ENCODE measurements at regions not wholly inside any gene's neighbourhood (a gene's known extent, or its start where the extent isn't known, plus 50 kb on each side); places are given as distances from the start of the nearest gene placed in this dataset.

DNA sequence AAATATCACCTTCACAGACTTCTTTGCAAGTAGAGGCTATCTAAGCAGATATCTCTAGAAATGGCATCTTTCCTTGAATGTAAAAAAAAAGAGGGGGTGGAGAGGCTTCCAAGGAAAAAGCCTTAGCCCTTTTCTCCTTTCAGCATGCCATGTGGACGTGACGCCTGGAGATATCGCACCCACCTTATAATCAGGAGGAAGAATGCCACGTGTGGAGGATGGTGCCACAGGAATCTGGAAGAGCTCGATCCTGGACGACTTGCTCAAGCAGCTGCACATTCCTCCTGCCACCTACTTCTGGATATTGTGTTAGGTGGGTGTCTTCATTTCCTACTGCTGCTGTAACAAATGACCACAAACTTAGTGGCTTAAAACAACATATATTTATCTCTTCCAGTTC lies 203.6 kb downstream of the NUAK1 start:
- WGBS (ENCODE audit: insufficient coverage) = 85% methylated on average over 4 of the region's 6 CpGs
- Histone ChIP-seq H3K36me3 (ENCODE audit: control insufficient read depth, insufficient read depth, low read length) (no peaks in the 10 kb centered on the region), H3K4me3 (ENCODE audit: low read length) (no peak overlapping the region), H3K27me3 (ENCODE audit: control insufficient read depth, insufficient read depth, low read length) (no peaks in the 10 kb centered on the region), H3K4me1 (ENCODE audit: control insufficient read depth, insufficient read depth, low read length) (peaks cover 8% of the 10 kb centered on the region), H3K27ac (ENCODE audit: low read length) (no peak overlapping the region), H3K9me3 (ENCODE audit: control insufficient read depth, insufficient read depth, low read length) (no peaks in the 10 kb centered on the region)
- no peaks in the 10 kb centered on the region for H3K36me3 Mint-ChIP-seq
- no peak overlapping the region for H3K27ac Mint-ChIP-seq
- ATAC-seq (no peak), DNase-seq (no peak)
- no peaks in the 10 kb centered on the region for H3K4me1 Mint-ChIP-seq
- H3K27me3 Mint-ChIP-seq (ENCODE audit: low read depth in 2 of 2) = peaks cover 0 to 7% of the 10 kb centered on the region in 2 donors
- TF ChIP-seq, protein P1, sequence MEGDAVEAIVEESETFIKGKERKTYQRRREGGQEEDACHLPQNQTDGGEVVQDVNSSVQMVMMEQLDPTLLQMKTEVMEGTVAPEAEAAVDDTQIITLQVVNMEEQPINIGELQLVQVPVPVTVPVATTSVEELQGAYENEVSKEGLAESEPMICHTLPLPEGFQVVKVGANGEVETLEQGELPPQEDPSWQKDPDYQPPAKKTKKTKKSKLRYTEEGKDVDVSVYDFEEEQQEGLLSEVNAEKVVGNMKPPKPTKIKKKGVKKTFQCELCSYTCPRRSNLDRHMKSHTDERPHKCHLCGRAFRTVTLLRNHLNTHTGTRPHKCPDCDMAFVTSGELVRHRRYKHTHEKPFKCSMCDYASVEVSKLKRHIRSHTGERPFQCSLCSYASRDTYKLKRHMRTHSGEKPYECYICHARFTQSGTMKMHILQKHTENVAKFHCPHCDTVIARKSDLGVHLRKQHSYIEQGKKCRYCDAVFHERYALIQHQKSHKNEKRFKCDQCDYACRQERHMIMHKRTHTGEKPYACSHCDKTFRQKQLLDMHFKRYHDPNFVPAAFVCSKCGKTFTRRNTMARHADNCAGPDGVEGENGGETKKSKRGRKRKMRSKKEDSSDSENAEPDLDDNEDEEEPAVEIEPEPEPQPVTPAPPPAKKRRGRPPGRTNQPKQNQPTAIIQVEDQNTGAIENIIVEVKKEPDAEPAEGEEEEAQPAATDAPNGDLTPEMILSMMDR (IDR thresholded peaks at IDR 0.05) = no peak
- intact Hi-C loops (cut with micrococcal nuclease) = no loop called here
- no peak overlapping the region for H3K4me3 Mint-ChIP-seq
- no peaks in the 10 kb centered on the region for H3K9me3 Mint-ChIP-seq

DNA sequence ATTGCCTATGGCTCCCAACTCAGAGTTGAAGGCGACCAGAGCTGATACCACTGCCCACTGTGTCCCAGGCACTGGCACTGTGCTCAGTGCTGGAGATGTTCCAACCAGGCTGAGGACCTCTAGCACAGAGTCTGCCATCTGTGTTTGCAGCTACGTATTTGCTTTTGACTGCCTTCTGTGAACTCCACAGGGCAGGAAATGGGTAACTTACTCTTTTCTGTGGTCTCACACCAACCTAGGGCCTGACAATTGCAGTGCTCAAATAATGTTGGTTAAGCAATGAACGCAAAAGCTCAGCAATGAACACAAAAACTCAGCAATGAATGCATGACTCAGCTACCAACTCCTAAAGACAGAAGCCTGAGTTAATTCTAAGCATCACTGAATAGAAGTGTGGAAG lies 202.8 kb downstream of the NUAK1 start:
- H3K4me3 Mint-ChIP-seq = no peak overlapping the region
- DNase-seq = peak in 1 of 2 donors; percentile 16
- 41% methylated on average over 2 of the region's 3 CpGs for WGBS (ENCODE audit: insufficient coverage)

DNA sequence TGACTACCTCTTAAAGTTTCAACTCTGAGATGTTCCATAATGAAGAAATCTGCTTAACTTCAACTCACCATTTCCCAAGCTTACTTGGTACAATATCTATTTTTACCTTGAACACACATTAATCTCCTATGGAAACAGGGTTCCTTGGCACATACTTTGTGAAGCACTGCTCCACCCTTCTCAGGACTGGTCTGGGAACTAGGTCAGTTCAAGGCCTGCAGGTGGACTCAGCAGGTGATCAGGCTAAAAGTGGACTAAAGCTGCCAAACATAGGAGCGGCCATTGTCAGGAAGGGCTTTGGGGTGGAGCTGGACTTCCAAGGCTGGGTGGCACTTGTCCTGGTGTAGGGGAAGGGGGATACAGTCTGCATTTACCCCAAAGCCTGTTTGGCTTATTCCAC lies 202.3 kb downstream of the NUAK1 start:
- TF ChIP-seq, protein P1 (IDR thresholded peaks at IDR 0.05) = no peak
- Histone ChIP-seq H3K27me3 (ENCODE audit: control insufficient read depth, insufficient read depth, low read length) (no peaks in the 10 kb centered on the region), H3K36me3 (ENCODE audit: control insufficient read depth, insufficient read depth, low read length) (no peaks in the 10 kb centered on the region), H3K9me3 (ENCODE audit: control insufficient read depth, insufficient read depth, low read length) (no peaks in the 10 kb centered on the region), H3K4me3 (ENCODE audit: low read length) (no peak overlapping the region), H3K4me1 (ENCODE audit: control insufficient read depth, insufficient read depth, low read length) (peaks cover 8% of the 10 kb centered on the region), H3K27ac (ENCODE audit: low read length) (no peak overlapping the region)
- DNase-seq (no peak), ATAC-seq (no peak)
- no peak overlapping the region for H3K27ac Mint-ChIP-seq
- H3K27me3 Mint-ChIP-seq (ENCODE audit: low read depth in 2 of 2) = peaks cover 0 to 11% of the 10 kb centered on the region in 2 donors
- intact Hi-C loops (cut with micrococcal nuclease) = no loop called here
- no peaks in the 10 kb centered on the region for H3K9me3 Mint-ChIP-seq
- H3K4me3 Mint-ChIP-seq = no peak overlapping the region
- H3K36me3 Mint-ChIP-seq = no peaks in the 10 kb centered on the region
- H3K4me1 Mint-ChIP-seq = no peaks in the 10 kb centered on the region
- WGBS (ENCODE audit: insufficient coverage) = 93% methylated on average over 1 of the region's 1 CpG

More for the DNA sequence above, 202.8 kb downstream of the NUAK1 start:
- Histone ChIP-seq H3K9me3 (ENCODE audit: control insufficient read depth, insufficient read depth, low read length) (no peaks in the 10 kb centered on the region), H3K4me3 (ENCODE audit: low read length) (no peak overlapping the region), H3K4me1 (ENCODE audit: control insufficient read depth, insufficient read depth, low read length) (peaks cover 8% of the 10 kb centered on the region), H3K27ac (ENCODE audit: low read length) (no peak overlapping the region), H3K36me3 (ENCODE audit: control insufficient read depth, insufficient read depth, low read length) (no peaks in the 10 kb centered on the region), H3K27me3 (ENCODE audit: control insufficient read depth, insufficient read depth, low read length) (no peaks in the 10 kb centered on the region)
- peaks cover 0 to 11% of the 10 kb centered on the region in 2 donors for H3K27me3 Mint-ChIP-seq (ENCODE audit: low read depth in 2 of 2)
- TF ChIP-seq, protein P1 (IDR thresholded peaks at IDR 0.05) = no peak
- H3K9me3 Mint-ChIP-seq = no peaks in the 10 kb centered on the region
- H3K36me3 Mint-ChIP-seq = no peaks in the 10 kb centered on the region
- no peak overlapping the region for H3K27ac Mint-ChIP-seq
- no peaks in the 10 kb centered on the region for H3K4me1 Mint-ChIP-seq
- intact Hi-C loops (cut with micrococcal nuclease) = no loop called here
- ATAC-seq = peak in 2 of 3 donors; percentile 53 to 66

DNA sequence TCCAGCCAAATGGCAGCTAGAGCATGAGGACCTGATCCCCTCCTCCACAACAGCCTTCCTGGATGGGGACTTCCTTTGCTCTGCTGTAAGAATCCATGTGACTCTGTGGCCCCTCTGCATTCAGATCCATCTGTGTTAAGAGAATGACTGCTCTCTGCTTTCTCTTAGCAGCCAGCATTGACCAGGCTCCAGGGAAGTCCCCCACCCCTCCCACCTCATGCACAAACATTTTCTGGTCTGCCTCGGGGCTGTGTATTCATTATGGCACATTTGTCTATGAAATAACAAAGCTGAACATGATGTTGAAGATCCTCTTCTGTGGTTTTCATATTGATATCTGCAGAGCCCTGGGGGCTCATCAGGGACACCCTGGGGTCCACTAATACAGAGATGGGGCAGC lies 201.7 kb downstream of the NUAK1 start:
- no peaks in the 10 kb centered on the region for H3K36me3 ChIP-seq (ENCODE audit: control insufficient read depth, insufficient read depth, low read length)
- ATAC-seq (no peak), DNase-seq (no peak)
- intact Hi-C loops (cut with micrococcal nuclease) = no loop called here
- no peak overlapping the region for H3K27ac Mint-ChIP-seq
- peaks cover 8% of the 10 kb centered on the region for H3K4me1 ChIP-seq (ENCODE audit: control insufficient read depth, insufficient read depth, low read length)
- H3K9me3 ChIP-seq (ENCODE audit: control insufficient read depth, insufficient read depth, low read length) = no peaks in the 10 kb centered on the region
- H3K36me3 Mint-ChIP-seq = no peaks in the 10 kb centered on the region
- H3K4me1 Mint-ChIP-seq = no peaks in the 10 kb centered on the region
- no peak overlapping the region for H3K4me3 Mint-ChIP-seq
- TF ChIP-seq, protein P1 (IDR thresholded peaks at IDR 0.05) = no peak
- H3K4me3 ChIP-seq (ENCODE audit: low read length) = no peak overlapping the region
- peaks cover 0 to 11% of the 10 kb centered on the region in 2 donors for H3K27me3 Mint-ChIP-seq (ENCODE audit: low read depth in 2 of 2)
- WGBS (ENCODE audit: insufficient coverage) = 71% methylated on average over 1 of the region's 1 CpG
- H3K27ac ChIP-seq (ENCODE audit: low read length) = no peak overlapping the region
- H3K9me3 Mint-ChIP-seq = no peaks in the 10 kb centered on the region
- H3K27me3 ChIP-seq (ENCODE audit: control insufficient read depth, insufficient read depth, low read length) = no peaks in the 10 kb centered on the region

Data from natural killer cell (primary cell).